Endodermal cell (in vitro differentiated cells): ENCODE measurements at regions not wholly inside any gene's neighbourhood (a gene's known extent, or its start where the extent isn't known, plus 50 kb on each side); places are given as distances from the start of the nearest gene placed in this dataset.

Source experiments
- DNase-seq: peaks from one replicate; pipeline ENCODE4 v3.0.0-alpha.2; 2017
- H3K27ac ChIP-seq: 2 replicates; pipeline ENCODE4 v1.5.1; 2013; ENCODE audit warnings: mild to moderate bottlenecking, low read depth, low read length, moderate library complexity
- H3K27me3 ChIP-seq: 2 replicates; pipeline ENCODE4 v1.6.1; 2013; ENCODE audit warnings: mild to moderate bottlenecking, low read length, moderate library complexity; ENCODE audit not compliant: insufficient read depth, control insufficient read depth, poor library complexity, severe bottlenecking
- H3K36me3 ChIP-seq: 2 replicates; pipeline ENCODE4 v1.7.0; 2013; ENCODE audit warnings: mild to moderate bottlenecking, low read length, moderate library complexity; ENCODE audit not compliant: control insufficient read depth, insufficient read depth
- H3K4me1 ChIP-seq: one replicate; pipeline ENCODE4 v1.7.0; 2013; ENCODE audit warnings: low read length; ENCODE audit not compliant: control insufficient read depth, insufficient read depth
- H3K4me3 ChIP-seq: 2 replicates; pipeline ENCODE4 v1.5.1; 2013; ENCODE audit warnings: mild to moderate bottlenecking, low read length, moderate library complexity
- H3K9ac ChIP-seq: 2 replicates; pipeline ENCODE4 v1.6.1; 2013; ENCODE audit warnings: mild to moderate bottlenecking, low read length, moderate library complexity; ENCODE audit not compliant: poor library complexity, severe bottlenecking; ENCODE audit errors: extremely low read depth
- H3K9me3 ChIP-seq: 2 replicates; pipeline ENCODE4 v1.6.1; 2013; ENCODE audit warnings: mild to moderate bottlenecking, low read length, moderate library complexity; ENCODE audit not compliant: control insufficient read depth
- H3K27ac Mint-ChIP-seq: 2 replicates; pipeline ENCODE4 v1.8.0; 2020; ENCODE audit warnings: mixed read lengths
- H3K27me3 Mint-ChIP-seq: 2 replicates; pipeline ENCODE4 v1.8.0; 2021; ENCODE audit warnings: mild to moderate bottlenecking, mixed read lengths; ENCODE audit not compliant: insufficient read depth
- H3K36me3 Mint-ChIP-seq: 2 replicates; pipeline ENCODE4 v1.8.0; 2020; ENCODE audit warnings: low read depth, mixed read lengths
- H3K4me1 Mint-ChIP-seq: 2 replicates; pipeline ENCODE4 v1.8.0; 2020; ENCODE audit warnings: mixed read lengths
- H3K4me3 Mint-ChIP-seq: 2 replicates; pipeline ENCODE4 v1.8.0; 2020; ENCODE audit warnings: mild to moderate bottlenecking, moderate library complexity, mixed read lengths
- H3K9me3 Mint-ChIP-seq: 2 replicates; pipeline ENCODE4 v1.8.0; 2020; ENCODE audit warnings: mild to moderate bottlenecking, mixed read lengths
- CTCF ChIP-seq: fragments of 200-600 bp; sonication (generic); conservative IDR thresholded peaks from 2 replicates; pipeline ENCODE4 v1.5.0; 2021; ENCODE audit warnings: antibody characterized with exemption, mild to moderate bottlenecking
- WGBS, 2 experiments: methylation state at CpG; one replicate each; pipeline versions ENCODE4 v1.1.5 to v1.1.7; 2013; ENCODE audit warnings: missing lambda C conversion rate in 2 of 2, mixed read lengths in 1 of 2; ENCODE audit not compliant: insufficient coverage in 1 of 2, insufficient read length in 1 of 2; 5-methylcytosine and 5-hydroxymethylcytosine counted together

- peaks cover 30% of the 10 kb centered on the region for H3K9me3 ChIP-seq
- no peaks in the 10 kb centered on the region for H3K27me3 ChIP-seq
- WGBS, 2 experiments = 72 to 87% methylated on average over 2 to 4 of the region's 5 CpGs
- H3K9ac ChIP-seq = no peak overlapping the region
- H3K4me1 Mint-ChIP-seq = peaks cover 38% of the 10 kb centered on the region
- no peaks in the 10 kb centered on the region for H3K27me3 Mint-ChIP-seq
- H3K36me3 ChIP-seq = no peaks in the 10 kb centered on the region
- peaks cover 6% of the 10 kb centered on the region for H3K4me1 ChIP-seq
- no peak overlapping the region for H3K4me3 Mint-ChIP-seq
- no peak for TF ChIP-seq CTCF
- no peak overlapping the region for H3K27ac Mint-ChIP-seq
- H3K36me3 Mint-ChIP-seq = peaks cover 11% of the 10 kb centered on the region
- H3K9me3 Mint-ChIP-seq = peaks cover 31% of the 10 kb centered on the region
- no peak overlapping the region for H3K27ac ChIP-seq
- no peak for DNase-seq
- H3K4me3 ChIP-seq = no peak overlapping the region
Observed at GRCh38 chr12:42742716-42743115, 153.2 kb upstream of the PRICKLE1 start.

GRCh38 chr12:42741771-42742510 lies 152.4 kb upstream of the PRICKLE1 start:
- peaks cover 24% of the 10 kb centered on the region for H3K9me3 Mint-ChIP-seq
- Histone ChIP-seq H3K4me1 (peaks cover 6% of the 10 kb centered on the region), H3K4me3 (no peak overlapping the region), H3K9me3 (peaks cover 23% of the 10 kb centered on the region), H3K27me3 (no peaks in the 10 kb centered on the region), H3K27ac (no peak overlapping the region), H3K9ac (no peak overlapping the region), H3K36me3 (no peaks in the 10 kb centered on the region)
- no peak overlapping the region for H3K27ac Mint-ChIP-seq
- H3K4me1 Mint-ChIP-seq = peaks cover 38% of the 10 kb centered on the region
- H3K36me3 Mint-ChIP-seq = peaks cover 7% of the 10 kb centered on the region
- H3K27me3 Mint-ChIP-seq = no peaks in the 10 kb centered on the region
- TF ChIP-seq CTCF = no peak
- no peak overlapping the region for H3K4me3 Mint-ChIP-seq
- WGBS, 2 experiments = 90 to 92% methylated on average over 7 of the region's 7 CpGs
- no peak for DNase-seq

- WGBS, 2 experiments = 98 to 100% methylated on average over 1 to 2 of the region's 2 CpGs
- peaks cover 43% of the 10 kb centered on the region for H3K4me1 Mint-ChIP-seq
Observed at GRCh38 chr12:42741091-42741490, 151.5 kb upstream of the PRICKLE1 start.

More at GRCh38 chr12:42741091-42741490, 151.5 kb upstream of the PRICKLE1 start:
- Histone ChIP-seq H3K27me3 (no peaks in the 10 kb centered on the region), H3K9me3 (peaks cover 14% of the 10 kb centered on the region), H3K9ac (no peak overlapping the region), H3K36me3 (no peaks in the 10 kb centered on the region), H3K4me1 (peaks cover 7% of the 10 kb centered on the region), H3K27ac (no peak overlapping the region), H3K4me3 (no peak overlapping the region)
- Mint-ChIP-seq H3K27ac (no peak overlapping the region), H3K4me3 (no peak overlapping the region), H3K9me3 (peaks cover 16% of the 10 kb centered on the region), H3K27me3 (no peaks in the 10 kb centered on the region), H3K36me3 (peaks cover under 1% of the 10 kb centered on the region)
- no peak for DNase-seq
- no peak for TF ChIP-seq CTCF
